ENCODE measurements at regions not wholly inside any gene's neighbourhood (a gene's known extent, or its start where the extent isn't known, plus 50 kb on each side); places are given as distances from the start of the nearest gene placed in this dataset.

DNA sequence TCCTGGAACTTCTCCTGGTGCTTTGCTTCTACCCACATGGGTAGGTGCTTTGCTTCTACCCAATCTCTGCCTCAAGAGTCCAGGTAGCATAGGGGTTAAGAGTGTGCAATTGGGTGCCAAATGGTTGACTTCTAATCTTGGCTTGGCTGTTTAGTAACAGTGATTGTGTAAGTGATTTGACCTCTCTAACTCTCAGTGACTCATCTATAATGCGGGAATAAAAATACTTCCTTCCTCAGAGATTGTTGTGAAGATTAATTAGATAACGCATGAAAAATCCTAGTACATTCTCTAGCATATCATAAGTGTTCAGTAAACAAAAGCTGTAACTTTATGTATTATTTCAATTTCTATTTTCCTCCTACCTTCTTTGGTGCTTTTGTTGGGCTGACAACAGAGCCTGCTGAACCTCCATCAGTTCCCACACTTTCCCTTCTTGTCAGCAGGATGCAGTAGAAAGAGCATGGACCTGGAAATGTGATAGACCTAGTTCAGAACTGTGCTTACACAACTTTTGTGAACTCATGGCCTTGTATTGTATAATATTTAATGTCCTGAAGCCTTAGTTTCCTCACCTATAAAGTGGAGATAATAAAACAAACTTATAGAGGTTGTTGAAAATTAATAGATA, 72.9 kb upstream of the SMIM36 start:
- Histone ChIP-seq H3K4me1 (ENCODE audit: control insufficient read depth, extremely low read depth, insufficient read depth, low read length) (peaks cover 9% of the 10 kb centered on the region), H3K27me3 (ENCODE audit: control insufficient read depth in 2 of 2, insufficient read depth in 2 of 2, low read length in 2 of 2) (peaks cover 0 to 2% of the 10 kb centered on the region in 2 experiments), H3K9me1 (replicated peaks; ENCODE audit: control insufficient read depth, extremely low read depth, insufficient read depth, low read length) (no peaks in the 10 kb centered on the region), H3K9me3 (replicated peaks; ENCODE audit: control insufficient read depth, insufficient read depth, low read length) (no peaks in the 10 kb centered on the region), H3K9ac (replicated peaks; ENCODE audit: extremely low read depth, insufficient read depth, low read length) (no peak overlapping the region), H4K20me1 (replicated peaks; ENCODE audit: control insufficient read depth, extremely low read depth, insufficient read depth, low read length) (no peaks in the 10 kb centered on the region), H2AFZ (ENCODE audit: low read depth, low read length) (no peak overlapping the region), H3K4me2 (ENCODE audit: insufficient read depth, low read length) (peak overlapping the region; percentile 32), H3K4me3 (replicated peaks in 1 of 3; ENCODE audit: insufficient read depth in 1 of 3, low read depth in 1 of 3, low read length in 3 of 3) (no peak overlapping the region), H3K36me3 (ENCODE audit: control insufficient read depth in 2 of 2, extremely low read depth in 1 of 2, insufficient read depth in 2 of 2, low read length in 2 of 2) (no peaks in the 10 kb centered on the region), H3K79me2 (ENCODE audit: control insufficient read depth, insufficient read depth, low read length) (no peaks in the 10 kb centered on the region), H3K27ac (ENCODE audit: insufficient read depth, low read depth, low read length) (no peak overlapping the region)
- FAIRE-seq = peak; percentile 72
- TF ChIP-seq MAX (IDR thresholded peaks at IDR 0.05; ENCODE audit: insufficient read depth, insufficient read length) (no peak), POLR2AphosphoS5 (IDR thresholded peaks at IDR 0.05; ENCODE audit: insufficient read depth, low read depth, low read length) (peak; percentile 56), JUN (IDR thresholded peaks at IDR 0.05; ENCODE audit: borderline replicate concordance, insufficient read depth, insufficient read length, low read depth) (peak; percentile 65), CTCF (IDR thresholded peaks at IDR 0.05; ENCODE audit: extremely low read depth in 1 of 2, insufficient read depth in 1 of 2, low read depth in 1 of 2, low read length in 2 of 2) (no peak), GATA2 (IDR thresholded peaks at IDR 0.05; ENCODE audit: insufficient read depth, insufficient read length, low read depth, low read length) (peak; percentile 96), EZH2 (IDR thresholded peaks at IDR 0.05; ENCODE audit: borderline replicate concordance, low read depth, low read length, severe bottlenecking) (no peak), FOS (IDR thresholded peaks at IDR 0.05; ENCODE audit: borderline replicate concordance, insufficient read depth, low read length) (peak; percentile 53)
- no TSS peak for BruUV-seq (replicated peaks)
- ChIA-PET CTCF (interaction anchor here (1.2 to 1.5 kb wide), 3 partner anchors 18 to 51 kb away, joined by 3 to 8 read pairs (median 5); no protein-coding TSS in a partner anchor), POLR2A (no interaction called here)
- dilution Hi-C loops (cut with MboI; ENCODE audit: extremely low pct_ligation_motif_present, low sequenced_read_pairs) (no loop called here), intact Hi-C loops (cut with micrococcal nuclease) (loop anchor here (2.0 to 10.0 kb wide), 3 partner anchors 17 to 159 kb away; partner anchors contain the start of gene MMD)
- DNase-seq (ENCODE audit: low read depth, low spot score) = peak; percentile 71
